ENCODE measurements at regions not wholly inside any gene's neighbourhood (a gene's known extent, or its start where the extent isn't known, plus 50 kb on each side); places are given as distances from the start of the nearest gene placed in this dataset.

GRCh38 chr7:16353226-16353625 lies 68.1 kb downstream of the CRPPA start:
- H3K27me3 Mint-ChIP-seq (ENCODE audit: insufficient read depth): no peaks in the 10 kb centered on the region; the same call in 1 of the 2 replicates
- no peaks in the 10 kb centered on the region for H3K36me3 Mint-ChIP-seq (ENCODE audit: low read depth)
- H3K4me1 Mint-ChIP-seq (ENCODE audit: low read depth): peaks cover 22% of the 10 kb centered on the region
- TF ChIP-seq, protein P1, sequence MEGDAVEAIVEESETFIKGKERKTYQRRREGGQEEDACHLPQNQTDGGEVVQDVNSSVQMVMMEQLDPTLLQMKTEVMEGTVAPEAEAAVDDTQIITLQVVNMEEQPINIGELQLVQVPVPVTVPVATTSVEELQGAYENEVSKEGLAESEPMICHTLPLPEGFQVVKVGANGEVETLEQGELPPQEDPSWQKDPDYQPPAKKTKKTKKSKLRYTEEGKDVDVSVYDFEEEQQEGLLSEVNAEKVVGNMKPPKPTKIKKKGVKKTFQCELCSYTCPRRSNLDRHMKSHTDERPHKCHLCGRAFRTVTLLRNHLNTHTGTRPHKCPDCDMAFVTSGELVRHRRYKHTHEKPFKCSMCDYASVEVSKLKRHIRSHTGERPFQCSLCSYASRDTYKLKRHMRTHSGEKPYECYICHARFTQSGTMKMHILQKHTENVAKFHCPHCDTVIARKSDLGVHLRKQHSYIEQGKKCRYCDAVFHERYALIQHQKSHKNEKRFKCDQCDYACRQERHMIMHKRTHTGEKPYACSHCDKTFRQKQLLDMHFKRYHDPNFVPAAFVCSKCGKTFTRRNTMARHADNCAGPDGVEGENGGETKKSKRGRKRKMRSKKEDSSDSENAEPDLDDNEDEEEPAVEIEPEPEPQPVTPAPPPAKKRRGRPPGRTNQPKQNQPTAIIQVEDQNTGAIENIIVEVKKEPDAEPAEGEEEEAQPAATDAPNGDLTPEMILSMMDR (IDR thresholded peaks at IDR 0.05): no peak
- no peak overlapping the region for H3K4me3 Mint-ChIP-seq
- DNase-seq: no peak
- H3K27ac Mint-ChIP-seq: no peak overlapping the region
- H3K9me3 Mint-ChIP-seq: peaks cover 14% of the 10 kb centered on the region; the same call in 1 of the 2 replicates

GRCh38 chr7:16350634-16351033 lies 70.7 kb downstream of the CRPPA start:
- DNase-seq: no peak
- H3K27me3 Mint-ChIP-seq (ENCODE audit: insufficient read depth): no peaks in the 10 kb centered on the region; the same call in 1 of the 2 replicates
- no peak overlapping the region for H3K4me3 Mint-ChIP-seq
- peaks cover 29% of the 10 kb centered on the region for H3K4me1 Mint-ChIP-seq (ENCODE audit: low read depth)
- no peak overlapping the region for H3K27ac Mint-ChIP-seq
- H3K9me3 Mint-ChIP-seq: peaks cover 14% of the 10 kb centered on the region; the same call in 1 of the 2 replicates
- TF ChIP-seq, protein P1 (IDR thresholded peaks at IDR 0.05): no peak
- no peaks in the 10 kb centered on the region for H3K36me3 Mint-ChIP-seq (ENCODE audit: low read depth)

DNA sequence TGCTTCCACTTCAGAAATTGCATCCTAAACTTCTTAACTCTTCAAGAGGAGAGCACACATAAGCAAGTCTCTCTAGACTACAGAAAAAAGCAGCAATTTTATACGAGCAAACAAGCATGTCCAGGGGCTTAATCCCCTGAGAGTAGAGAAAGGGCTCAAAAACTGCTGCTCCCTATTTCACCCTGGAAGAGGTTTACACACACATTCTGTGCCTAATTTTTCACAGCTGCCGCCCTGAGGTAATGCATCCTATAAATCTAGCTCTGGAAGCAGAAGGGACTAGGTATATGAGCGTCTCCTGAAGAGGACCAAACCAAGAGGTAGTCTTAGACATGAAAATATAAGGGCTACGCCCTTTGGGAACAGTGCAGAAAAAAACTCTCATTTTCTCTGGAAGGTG lies 73.1 kb downstream of the CRPPA start:
- H3K4me1 Mint-ChIP-seq (ENCODE audit: low read depth): peaks cover 30% of the 10 kb centered on the region
- H3K27ac Mint-ChIP-seq: no peak overlapping the region
- H3K9me3 Mint-ChIP-seq: peaks cover 26% of the 10 kb centered on the region
- H3K36me3 Mint-ChIP-seq (ENCODE audit: low read depth): peaks cover 12% of the 10 kb centered on the region
- no peak for DNase-seq
- TF ChIP-seq, protein P1 (IDR thresholded peaks at IDR 0.05): no peak
- no peak overlapping the region for H3K4me3 Mint-ChIP-seq
- no peaks in the 10 kb centered on the region; the same call in 1 of the 2 replicates for H3K27me3 Mint-ChIP-seq (ENCODE audit: insufficient read depth)

GRCh38 chr7:16347827-16348192 lies 73.5 kb downstream of the CRPPA start:
- H3K27me3 Mint-ChIP-seq (ENCODE audit: insufficient read depth): no peaks in the 10 kb centered on the region; the same call in 1 of the 2 replicates
- peak; percentile 11 for DNase-seq
- H3K4me3 Mint-ChIP-seq: no peak overlapping the region
- H3K9me3 Mint-ChIP-seq: peaks cover 26% of the 10 kb centered on the region
- peak overlapping the region; percentile 4; the same call in 1 of the 2 replicates for H3K27ac Mint-ChIP-seq
- H3K4me1 Mint-ChIP-seq (ENCODE audit: low read depth): peaks cover 30% of the 10 kb centered on the region
- peaks cover 12% of the 10 kb centered on the region for H3K36me3 Mint-ChIP-seq (ENCODE audit: low read depth)
- TF ChIP-seq, protein P1 (IDR thresholded peaks at IDR 0.05): no peak

- Mint-ChIP-seq H3K27ac (peak overlapping the region; percentile 53; the same call in 1 of the 2 replicates), H3K27me3 (ENCODE audit: insufficient read depth) (no peaks in the 10 kb centered on the region; the same call in 1 of the 2 replicates), H3K9me3 (peaks cover 26% of the 10 kb centered on the region), H3K4me3 (no peak overlapping the region; the same call in 1 of the 2 replicates), H3K4me1 (ENCODE audit: low read depth) (peaks cover 30% of the 10 kb centered on the region), H3K36me3 (ENCODE audit: low read depth) (peaks cover 12% of the 10 kb centered on the region)
- DNase-seq: peak; percentile 21
- TF ChIP-seq, protein P1 (IDR thresholded peaks at IDR 0.05): no peak
These were observed 74.1 kb downstream of the CRPPA start for GRCh38 chr7:16347066-16347826.

Data from HFFc6 (cell line).